K562 (cell line): ENCODE measurements at regions not wholly inside any gene's neighbourhood (a gene's known extent, or its start where the extent isn't known, plus 50 kb on each side); places are given as distances from the start of the nearest gene placed in this dataset.

Experiments
- ATAC-seq: fragments of 200-7000 bp; cut with Tn5 transposase; 3 replicates; pipeline ENCODE4 v1.9.1; 2020; ENCODE audit warnings: moderate library complexity
- BruUV-seq: library from RNA; stranded (reverse); fragments of 400-500 nt; replicated peaks from 2 replicates; lab custom pipeline; 2021; lab: Mats Ljungman, UMichigan
- CTCF ChIA-PET: fragments of 300-600 bp; formaldehyde crosslinking; extraction: SDS; loops from one replicate; lab custom pipeline; 2021; ENCODE audit warnings: low intra/inter-chr PET ratio; lab: Yijun Ruan, JAX
- POLR2A ChIA-PET: fragments of 300-600, 350-650 bp; sonication (Branson Sonifier 250); formaldehyde crosslinking; extraction: SDS; loops from one replicate; lab custom pipeline; 2021; ENCODE audit warnings: antibody characterized with exemption, inconsistent platforms; lab: Yijun Ruan, JAX
- DNase-seq, 4 experiments: peaks; one replicate each; pipeline versions ENCODE4 v3.0.0 to v3.0.0-alpha.2; 2011 to 2018; ENCODE audit warnings: low spot score in 3 of 4, mixed read lengths in 3 of 4; ENCODE audit errors: extremely low read depth in 1 of 4
- FAIRE-seq: peaks from 2 replicates; lab custom pipeline; 2011; peaks lifted over from hg19 to GRCh38; lab: Jason Lieb, UNC
- H2AFZ ChIP-seq: 2 replicates; pipeline ENCODE4 v1.6.0; 2011; ENCODE audit warnings: low read depth, low read length, control low read depth, inconsistent platforms
- H3K27ac ChIP-seq: fragments of 200-600 bp; 3 replicates; pipeline ENCODE4 v1.8.0; 2011; ENCODE audit warnings: low read depth, mild to moderate bottlenecking, control low read depth, inconsistent platforms, low read length, moderate library complexity, mixed read lengths; ENCODE audit errors: extremely low read depth
- H3K27me3 ChIP-seq, 2 experiments: fragments of 300-600 bp in 1 of 2; 2 replicates in 1 of 2; 3 replicates in 1 of 2; pipeline versions ENCODE4 v1.6.0 to v1.8.0; 2011; ENCODE audit warnings: inconsistent platforms in 2 of 2, low read length in 2 of 2, mild to moderate bottlenecking in 1 of 2, mixed read lengths in 1 of 2, moderate library complexity in 1 of 2; ENCODE audit not compliant: control insufficient read depth in 2 of 2, insufficient read depth in 2 of 2
- H3K36me3 ChIP-seq: fragments of 300-600 bp; 3 replicates; pipeline ENCODE4 v1.8.0; 2011; ENCODE audit warnings: mild to moderate bottlenecking, low read length, inconsistent platforms; ENCODE audit not compliant: control insufficient read depth, insufficient read depth
- H3K4me1 ChIP-seq, 2 experiments: fragments of 200-600 bp in 1 of 2; replicated peaks in 1 of 2; 2 replicates in 1 of 2; 3 replicates in 1 of 2; pipeline versions ENCODE4 v1.5.1 to v1.8.0; 2011; ENCODE audit warnings: inconsistent platforms in 2 of 2, low read length in 2 of 2, mild to moderate bottlenecking in 1 of 2, mixed read lengths in 1 of 2, moderate library complexity in 1 of 2; ENCODE audit not compliant: control insufficient read depth in 2 of 2, insufficient read depth in 2 of 2
- H3K4me2 ChIP-seq: 2 replicates; pipeline ENCODE4 v1.6.1; 2011; ENCODE audit warnings: low read length, control low read depth, inconsistent platforms, mixed read lengths; ENCODE audit not compliant: insufficient read depth
- H3K4me3 ChIP-seq: fragments of 200-600 bp; sonication (generic), shearing (Covaris generic); 2 replicates; pipeline ENCODE4 v1.5.1; 2016; ENCODE audit warnings: control low read depth, inconsistent platforms
- H3K79me2 ChIP-seq: fragments of 200-600 bp; 3 replicates; pipeline ENCODE4 v1.8.0; 2011; ENCODE audit warnings: low read length, inconsistent platforms; ENCODE audit not compliant: control insufficient read depth, insufficient read depth
- H3K9ac ChIP-seq, 2 experiments: 2 replicates each; pipeline versions ENCODE4 v1.6.0 to v1.6.1; 2011; ENCODE audit warnings: low read depth in 2 of 2, low read length in 2 of 2, control low read depth in 1 of 2, inconsistent platforms in 1 of 2, mild to moderate bottlenecking in 1 of 2, mixed read lengths in 1 of 2; ENCODE audit not compliant: insufficient read depth in 1 of 2
- H3K9me1 ChIP-seq: one replicate; pipeline ENCODE4 v1.6.0; 2011; ENCODE audit warnings: inconsistent platforms, mild to moderate bottlenecking, low read length, moderate library complexity; ENCODE audit not compliant: control insufficient read depth, insufficient read depth
- H3K9me3 ChIP-seq: replicated peaks from 2 replicates; pipeline ENCODE4 v1.5.1; 2011; ENCODE audit warnings: low read depth, low read length, inconsistent platforms; ENCODE audit not compliant: control insufficient read depth, insufficient read depth
- H4K20me1 ChIP-seq: replicated peaks from 2 replicates; pipeline ENCODE4 v1.6.1; 2011; ENCODE audit warnings: low read length, inconsistent platforms, mixed read lengths; ENCODE audit not compliant: control insufficient read depth, insufficient read depth
- BHLHE40 ChIP-seq: IDR thresholded peaks from 2 replicates; pipeline ENCODE4 v1.6.1; 2011; ENCODE audit warnings: low read length, improper control_type of control experiment
- CCNT2 ChIP-seq: IDR thresholded peaks from 2 replicates; pipeline ENCODE4 v1.6.1; 2011; ENCODE audit warnings: borderline replicate concordance, low read depth, mild to moderate bottlenecking, moderate library complexity, mixed read lengths, low read length; ENCODE audit not compliant: insufficient read length; ENCODE audit errors: extremely low read depth
- ID3 ChIP-seq, 2 experiments: fragments of 250-450 bp in 1 of 2; fragments of 450-650 bp in 1 of 2; sonication (Bioruptor Pico) in 1 of 2; IDR thresholded peaks; 2 replicates each; pipeline versions ENCODE4 v1.6.1 to v1.8.0; 2016 to 2021; ENCODE audit warnings: mild to moderate bottlenecking in 2 of 2, moderate library complexity in 2 of 2, missing compliant biosample characterization in 1 of 2, missing genetic modification characterization in 1 of 2
- OTX1 ChIP-seq: fragments of 450-650 bp; formaldehyde crosslinking; IDR thresholded peaks from 2 replicates; pipeline ENCODE4 v1.4.0; 2022; ENCODE audit warnings: mild to moderate bottlenecking
- POLR2H ChIP-seq: IDR thresholded peaks from 2 replicates; pipeline ENCODE4 v1.6.1; 2016; ENCODE audit warnings: missing genetic modification characterization, low read depth, mild to moderate bottlenecking, control low read depth, missing compliant biosample characterization, moderate library complexity
- SMAD4 ChIP-seq: fragments of 250-450 bp; sonication (Bioruptor Pico); conservative IDR thresholded peaks from 2 replicates; pipeline ENCODE4 v1.8.0; 2021; ENCODE audit warnings: inconsistent platforms, mild to moderate bottlenecking, moderate library complexity
- SMARCA5 ChIP-seq: fragments of 450-650 bp; IDR thresholded peaks from 2 replicates; pipeline ENCODE4 v1.6.1; 2016
- WGBS: fragments of 100-300 bp; shearing (Covaris generic); methylation state at CpG from one replicate; pipeline ENCODE4 v1.1.6; 2016; ENCODE audit warnings: low coverage, mixed read lengths; ENCODE audit not compliant: insufficient coverage; ENCODE audit errors: missing lambda C conversion rate; 5-methylcytosine and 5-hydroxymethylcytosine counted together
- in situ Hi-C: fragments of 300-500 bp; cut with MboI; formaldehyde crosslinking; loops from 4 replicates; pipeline ENCODE4 v1.15.0; 2018; ENCODE audit warnings: inconsistent platforms, mixed read lengths
- intact Hi-C: fragments of 100-400 bp; cut with micrococcal nuclease; formaldehyde crosslinking; loops from 2 replicates; pipeline ENCODE4 v1.14.2; 2022
- TF ChIP-seq, protein P1 (sequence below): fragments of 450-650 bp; conservative IDR thresholded peaks from 2 replicates; pipeline ENCODE4 v1.6.1; 2016; ENCODE audit warnings: missing genetic modification characterization, low read depth, mild to moderate bottlenecking, missing compliant biosample characterization, moderate library complexity
- TF ChIP-seq, protein P2 (sequence below): IDR thresholded peaks from 3 replicates; pipeline ENCODE4 v1.6.1; 2011; ENCODE audit warnings: borderline replicate concordance, mild to moderate bottlenecking; ENCODE audit not compliant: insufficient read length, insufficient read depth

DNA sequence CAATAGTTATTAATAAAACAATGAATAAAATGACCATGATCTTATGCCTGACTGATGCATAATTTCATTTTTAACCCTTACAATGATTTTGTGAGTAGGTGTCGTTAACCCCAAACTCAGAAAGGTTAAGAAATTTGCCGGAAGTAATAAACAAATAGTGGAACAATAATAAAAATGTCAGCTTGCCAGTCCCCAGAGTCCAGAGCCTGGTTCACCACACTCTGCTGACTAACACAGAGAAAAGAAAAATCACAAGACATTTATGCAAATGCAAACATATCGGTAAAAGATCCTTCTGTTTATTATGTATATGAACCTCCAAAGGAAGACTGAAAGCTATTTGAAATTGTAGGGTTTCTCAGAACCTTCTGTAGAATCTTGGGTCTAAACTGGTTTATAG, 563.7 kb downstream of the EFNB2 start:
- no peak overlapping the region for H3K4me3 ChIP-seq
- no peaks in the 10 kb centered on the region for H3K9me3 ChIP-seq
- H3K27me3 ChIP-seq = no peaks in the 10 kb centered on the region
- no peak for TF ChIP-seq CCNT2
- TF ChIP-seq, protein P1, sequence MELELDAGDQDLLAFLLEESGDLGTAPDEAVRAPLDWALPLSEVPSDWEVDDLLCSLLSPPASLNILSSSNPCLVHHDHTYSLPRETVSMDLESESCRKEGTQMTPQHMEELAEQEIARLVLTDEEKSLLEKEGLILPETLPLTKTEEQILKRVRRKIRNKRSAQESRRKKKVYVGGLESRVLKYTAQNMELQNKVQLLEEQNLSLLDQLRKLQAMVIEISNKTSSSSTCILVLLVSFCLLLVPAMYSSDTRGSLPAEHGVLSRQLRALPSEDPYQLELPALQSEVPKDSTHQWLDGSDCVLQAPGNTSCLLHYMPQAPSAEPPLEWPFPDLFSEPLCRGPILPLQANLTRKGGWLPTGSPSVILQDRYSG (tag) = no peak
- TF ChIP-seq, protein P2, sequence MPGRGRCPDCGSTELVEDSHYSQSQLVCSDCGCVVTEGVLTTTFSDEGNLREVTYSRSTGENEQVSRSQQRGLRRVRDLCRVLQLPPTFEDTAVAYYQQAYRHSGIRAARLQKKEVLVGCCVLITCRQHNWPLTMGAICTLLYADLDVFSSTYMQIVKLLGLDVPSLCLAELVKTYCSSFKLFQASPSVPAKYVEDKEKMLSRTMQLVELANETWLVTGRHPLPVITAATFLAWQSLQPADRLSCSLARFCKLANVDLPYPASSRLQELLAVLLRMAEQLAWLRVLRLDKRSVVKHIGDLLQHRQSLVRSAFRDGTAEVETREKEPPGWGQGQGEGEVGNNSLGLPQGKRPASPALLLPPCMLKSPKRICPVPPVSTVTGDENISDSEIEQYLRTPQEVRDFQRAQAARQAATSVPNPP = no peak
- TF ChIP-seq ID3 (CRISPR knock-in tag; IDR thresholded peaks at IDR 0.05) = no peak
- TF ChIP-seq ID3 (tag; IDR thresholded peaks at IDR 0.05) = no peak
- no peak for TF ChIP-seq SMARCA5
- TF ChIP-seq SMAD4 (CRISPR knock-in tag) = no peak
- no peak for TF ChIP-seq OTX1 (CRISPR knock-in tag)
- TF ChIP-seq BHLHE40 = no peak
- TF ChIP-seq POLR2H (tag) = no peak
- TF ChIP-seq, all 486 proteins: peak for 0
- no peak overlapping the region for H3K4me2 ChIP-seq
- H3K9ac ChIP-seq = no peak overlapping the region
- H2AFZ ChIP-seq = no peak overlapping the region
- DNase-seq = no peak
- in situ Hi-C loops (no loop called here), intact Hi-C loops (no loop called here)
- WGBS = 0% methylated on average over 2 of the region's 3 CpGs
- H3K9me1 ChIP-seq = no peaks in the 10 kb centered on the region
- no peaks in the 10 kb centered on the region for H4K20me1 ChIP-seq
- FAIRE-seq = no peak
- ATAC-seq = no peak
- H3K4me1 ChIP-seq = no peaks in the 10 kb centered on the region
- H3K36me3 ChIP-seq = no peaks in the 10 kb centered on the region
- no peaks in the 10 kb centered on the region for H3K79me2 ChIP-seq
- ChIA-PET CTCF (no interaction called here), POLR2A (no interaction called here)
- no TSS peak for BruUV-seq
- no peak overlapping the region for H3K27ac ChIP-seq
